ENCODE measurements at regions not wholly inside any gene's neighbourhood (a gene's known extent, or its start where the extent isn't known, plus 50 kb on each side); places are given as distances from the start of the nearest gene placed in this dataset.

- in situ Hi-C loops (cut with MboI; ENCODE audit: low pct_unique_long_range_greater_than_20kb, low sequenced_read_pairs, unreplicated experiment) = no loop called here
- no peak for DNase-seq (ENCODE audit: low spot score)
- no peak for TF ChIP-seq CTCF (IDR thresholded peaks at IDR 0.05; ENCODE audit: extremely low read depth, insufficient read depth, missing control alignments)
These were observed 1244.4 kb upstream of the SEL1L start for GRCh38 chr14:82778008-82778590.

- no peak for DNase-seq (ENCODE audit: low spot score)
- TF ChIP-seq CTCF (IDR thresholded peaks at IDR 0.05; ENCODE audit: extremely low read depth, insufficient read depth, missing control alignments) = no peak
- in situ Hi-C loops (cut with MboI; ENCODE audit: low pct_unique_long_range_greater_than_20kb, low sequenced_read_pairs, unreplicated experiment) = no loop called here
These were observed 1244.9 kb upstream of the SEL1L start for GRCh38 chr14:82778601-82779000.

- TF ChIP-seq CTCF (IDR thresholded peaks at IDR 0.05; ENCODE audit: extremely low read depth, insufficient read depth, missing control alignments) = no peak
- in situ Hi-C loops (cut with MboI; ENCODE audit: low pct_unique_long_range_greater_than_20kb, low sequenced_read_pairs, unreplicated experiment) = no loop called here
- no peak for DNase-seq (ENCODE audit: low spot score)
These were observed 1245.6 kb upstream of the SEL1L start for GRCh38 chr14:82779301-82779700.

- in situ Hi-C loops (cut with MboI; ENCODE audit: low pct_unique_long_range_greater_than_20kb, low sequenced_read_pairs, unreplicated experiment) = no loop called here
- TF ChIP-seq CTCF (IDR thresholded peaks at IDR 0.05; ENCODE audit: extremely low read depth, insufficient read depth, missing control alignments) = no peak
- no peak for DNase-seq (ENCODE audit: low spot score)
These were observed 1252.3 kb upstream of the SEL1L start for GRCh38 chr14:82785756-82786482.

GRCh38 chr14:82786483-82786880 lies 1252.8 kb upstream of the SEL1L start:
- in situ Hi-C loops (cut with MboI; ENCODE audit: low pct_unique_long_range_greater_than_20kb, low sequenced_read_pairs, unreplicated experiment) = no loop called here
- no peak for TF ChIP-seq CTCF (IDR thresholded peaks at IDR 0.05; ENCODE audit: extremely low read depth, insufficient read depth, missing control alignments)
- DNase-seq (ENCODE audit: low spot score) = no peak

GRCh38 chr14:82796086-82796485 lies 1262.4 kb upstream of the SEL1L start:
- in situ Hi-C loops (cut with MboI; ENCODE audit: low pct_unique_long_range_greater_than_20kb, low sequenced_read_pairs, unreplicated experiment) = no loop called here
- no peak for DNase-seq (ENCODE audit: low spot score)
- no peak for TF ChIP-seq CTCF (IDR thresholded peaks at IDR 0.05; ENCODE audit: extremely low read depth, insufficient read depth, missing control alignments)
